GM18907 (cell line): ENCODE measurements at regions not wholly inside any gene's neighbourhood (a gene's known extent, or its start where the extent isn't known, plus 50 kb on each side); places are given as distances from the start of the nearest gene placed in this dataset.
"Not testable (repeated sequence)": the region's sequence is repeated elsewhere in the genome, so short reads cannot be mapped to it uniquely, and the experiment has no call there.

Experiments used
- ATAC-seq: cut with Tn5 transposase; IDR thresholded peaks from one replicate; pipeline ENCODE4 v1.9.1; 2021; ENCODE audit warnings: mild to moderate bottlenecking, moderate library complexity; ENCODE audit not compliant: unreplicated experiment

DNA sequence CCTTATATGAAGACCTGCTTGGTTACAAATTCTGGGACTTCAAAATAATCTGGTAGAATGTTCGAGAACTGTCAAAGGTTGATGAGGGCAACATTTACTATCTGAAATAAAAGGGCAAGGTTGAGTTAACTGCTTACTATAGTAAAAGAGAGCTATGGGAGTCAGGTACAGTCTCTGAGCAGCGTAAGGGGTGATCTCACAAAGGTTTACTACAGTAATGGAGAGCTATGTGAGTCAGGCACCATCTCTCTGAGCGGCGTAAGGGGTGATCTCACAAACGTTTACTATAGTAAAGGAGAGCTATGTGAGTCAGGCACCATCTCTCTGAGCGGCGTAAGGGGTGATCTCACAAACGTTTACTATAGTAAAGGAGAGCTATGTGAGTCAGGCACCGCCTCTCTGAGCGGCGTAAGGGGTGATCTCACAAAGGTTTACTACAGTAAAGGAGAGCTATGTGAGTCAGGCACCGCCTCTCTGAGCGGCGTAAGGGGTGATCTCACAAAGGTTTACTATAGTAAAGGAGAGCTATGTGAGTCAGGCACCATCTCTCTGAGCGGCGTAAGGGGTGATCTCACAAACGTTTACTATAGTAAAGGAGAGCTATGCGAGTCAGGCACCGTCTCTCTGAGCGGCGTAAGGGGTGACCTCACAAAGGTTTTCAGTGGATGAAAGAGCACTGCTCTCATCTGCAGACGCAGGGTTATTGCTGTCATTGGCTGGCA lies 439.6 kb upstream of the B3GAT1 start:
- ATAC-seq, result not testable (repeated sequence)

DNA sequence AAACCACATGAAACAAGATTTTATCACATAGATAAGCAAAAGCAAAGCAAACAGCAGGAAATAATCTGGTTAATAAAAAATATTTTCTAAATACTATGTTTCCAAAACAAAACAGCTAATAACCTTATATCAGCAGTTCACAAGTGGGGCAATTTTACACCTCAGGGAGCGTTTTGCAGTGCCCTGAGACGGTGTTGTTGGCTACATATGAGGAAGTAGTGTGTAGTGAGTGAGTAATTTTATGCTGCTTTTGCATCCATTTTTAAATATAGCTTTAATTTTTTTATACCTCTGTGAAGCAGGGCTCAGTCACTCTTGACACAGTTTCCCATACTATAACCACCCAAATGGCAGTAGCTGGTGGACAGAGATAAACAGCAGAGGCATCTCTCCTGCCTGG lies 438.5 kb upstream of the B3GAT1 start:
- ATAC-seq, result no peak

GRCh38 chr11:134849833-134850232 lies 437.8 kb upstream of the B3GAT1 start:
- ATAC-seq, result no peak

DNA sequence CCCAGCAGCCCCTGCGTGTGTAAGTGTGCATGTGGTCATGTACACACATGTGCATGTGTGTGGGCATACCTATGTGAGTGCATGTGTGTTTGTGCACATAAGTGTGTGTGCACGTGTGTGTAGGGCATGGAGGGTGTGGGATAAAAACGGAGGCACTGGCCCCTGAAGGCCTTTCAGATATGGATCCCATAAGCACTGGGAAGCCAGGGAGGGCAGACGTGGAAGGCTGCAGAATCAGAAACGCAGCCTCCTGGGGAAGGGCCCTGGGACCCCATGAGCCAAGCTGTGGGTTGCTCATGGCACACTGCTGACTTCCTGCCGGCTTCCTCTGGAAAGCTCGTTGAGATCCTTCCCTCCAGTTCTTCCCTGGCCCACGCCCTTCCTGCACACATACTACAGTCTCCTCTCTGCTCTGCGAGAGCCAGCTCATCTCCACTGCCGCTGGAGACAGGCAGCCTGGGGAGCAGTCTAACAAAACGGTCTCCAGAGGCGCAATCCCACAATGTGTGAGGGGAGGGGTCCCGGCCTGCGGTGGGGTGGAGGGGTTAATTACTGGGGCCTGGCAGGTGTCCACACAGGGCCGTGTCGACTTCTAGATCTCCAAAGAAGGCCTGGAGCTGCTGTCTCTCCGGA lies 435.2 kb upstream of the B3GAT1 start:
- ATAC-seq, result no peak

GRCh38 chr11:134846328-134847082 lies 434.5 kb upstream of the B3GAT1 start:
- no peak for ATAC-seq

GRCh38 chr11:134845474-134846327 lies 433.7 kb upstream of the B3GAT1 start:
- ATAC-seq, result no peak

DNA sequence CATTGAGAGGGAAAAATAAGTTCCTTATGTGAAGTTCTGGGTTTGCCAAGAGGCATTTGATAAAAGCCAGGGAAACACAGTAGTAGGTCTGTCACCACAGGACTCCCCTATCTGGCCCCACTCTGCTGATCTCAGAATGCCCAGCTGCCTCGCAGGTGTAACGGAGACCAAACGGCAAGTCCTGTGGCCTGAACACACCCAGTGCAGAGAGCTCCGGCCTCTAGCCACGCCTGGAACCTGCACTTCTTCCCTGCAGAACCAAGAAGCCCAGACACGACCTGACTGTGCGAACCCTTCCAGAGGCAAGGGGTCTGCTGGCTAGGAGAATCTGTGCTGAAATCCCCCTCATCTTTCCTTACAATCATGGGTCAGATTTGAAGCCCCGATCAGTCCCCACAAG lies 432.8 kb upstream of the B3GAT1 start:
- ATAC-seq, result no peak

DNA sequence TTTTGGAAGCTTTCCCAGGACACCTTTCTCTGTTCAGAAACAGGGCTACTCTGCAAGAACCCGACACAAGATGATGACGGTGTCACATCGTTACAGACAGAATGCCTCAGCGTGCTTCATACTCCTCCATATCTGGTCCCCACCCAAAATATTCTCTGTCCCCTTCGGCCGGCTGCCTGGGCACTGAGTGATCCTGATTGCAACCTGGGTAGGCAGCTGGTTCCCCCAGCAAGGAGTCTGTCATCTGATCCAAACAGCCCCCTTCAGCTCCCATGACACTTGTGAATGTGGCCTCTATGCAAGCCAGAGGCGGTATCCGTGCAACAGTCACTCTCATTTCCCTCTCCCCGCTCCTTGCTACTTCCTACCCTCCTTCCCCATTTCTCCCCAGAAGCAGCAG lies 431.7 kb upstream of the B3GAT1 start:
- no peak for ATAC-seq

DNA sequence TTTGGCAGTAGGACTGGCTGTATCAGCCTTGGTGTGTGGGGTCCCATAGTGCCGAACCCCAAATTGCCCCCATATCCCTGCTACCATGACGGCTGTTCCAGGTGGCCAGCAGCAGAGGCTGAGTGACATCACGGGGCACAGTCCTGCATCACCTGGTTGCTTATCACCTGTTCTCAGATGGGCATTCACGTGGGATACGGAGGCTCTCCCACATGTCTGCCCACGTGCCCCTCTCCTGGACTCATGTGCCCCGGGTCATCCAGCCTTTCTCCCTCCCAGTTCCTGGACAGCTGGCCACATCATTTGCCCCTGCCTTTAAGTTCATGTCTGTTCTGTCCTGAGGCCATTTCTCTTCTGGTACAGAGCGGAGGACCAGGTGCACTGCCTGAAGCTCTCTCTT lies 431.0 kb upstream of the B3GAT1 start:
- no peak for ATAC-seq

DNA sequence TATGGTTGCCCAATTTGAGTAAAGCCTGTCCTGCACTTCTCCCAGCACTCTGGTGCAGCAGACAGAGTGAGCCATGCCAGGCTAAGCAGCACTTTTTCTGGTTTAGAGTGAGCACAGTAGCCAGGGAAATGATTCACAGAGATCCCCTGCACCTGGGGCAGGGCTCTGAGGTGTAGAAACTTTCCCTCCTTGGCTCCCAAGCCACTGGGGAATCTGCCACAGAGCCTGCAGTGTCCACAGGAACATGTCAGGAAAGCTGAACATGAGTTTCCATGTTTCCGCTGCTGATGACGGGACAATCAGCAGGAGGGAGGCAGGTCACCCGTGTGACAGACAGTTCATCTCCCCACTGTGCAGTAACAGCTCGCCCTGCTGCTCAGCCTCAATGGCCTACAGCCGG lies 429.9 kb upstream of the B3GAT1 start:
- no peak for ATAC-seq

- ATAC-seq, result no peak
Observed at GRCh38 chr11:134841411-134841810, 429.4 kb upstream of the B3GAT1 start.

GRCh38 chr11:134840945-134841344 lies 428.9 kb upstream of the B3GAT1 start:
- ATAC-seq, result no peak

- ATAC-seq, result not testable (repeated sequence)
Observed at GRCh38 chr11:134840165-134840564, 428.1 kb upstream of the B3GAT1 start.

- no peak for ATAC-seq
Observed at GRCh38 chr11:134838708-134839107, 426.7 kb upstream of the B3GAT1 start.

GRCh38 chr11:134837887-134838232 lies 425.8 kb upstream of the B3GAT1 start:
- no peak for ATAC-seq

DNA sequence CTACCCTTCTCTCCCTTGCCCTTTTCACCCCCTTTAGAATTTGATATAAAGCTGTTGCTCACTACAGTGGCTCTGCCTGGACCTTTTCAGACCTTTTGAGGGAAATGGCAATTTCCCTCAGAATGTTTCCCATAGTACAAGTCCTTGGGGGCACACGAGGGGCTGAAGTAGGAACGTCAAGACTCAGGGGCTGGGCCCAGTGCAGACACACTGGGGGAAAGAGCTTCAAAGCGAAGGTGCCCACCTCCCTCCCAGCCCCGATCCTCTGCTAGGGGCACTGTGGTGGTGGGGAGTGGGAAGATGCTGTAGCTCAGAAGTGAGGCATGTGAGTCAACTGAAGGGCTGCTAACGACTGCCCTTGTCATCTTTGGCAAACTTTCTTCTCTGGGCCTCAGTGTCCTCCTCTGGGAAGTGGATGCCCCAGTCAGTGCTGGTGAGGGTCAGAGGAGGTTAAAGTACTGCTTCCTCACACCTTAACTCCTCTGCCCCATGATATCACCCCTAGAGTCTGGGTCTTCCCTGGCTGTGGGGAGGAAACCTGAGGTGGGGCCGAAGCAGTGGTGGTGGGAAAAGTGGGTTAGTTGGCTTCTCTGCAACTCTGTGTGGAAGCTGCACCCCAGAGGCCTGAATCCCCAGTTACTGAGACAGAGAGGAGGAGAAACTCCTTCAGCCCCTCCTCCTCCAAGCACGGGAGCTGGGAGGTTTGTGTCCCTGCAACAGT lies 425.3 kb upstream of the B3GAT1 start:
- ATAC-seq, result no peak

DNA sequence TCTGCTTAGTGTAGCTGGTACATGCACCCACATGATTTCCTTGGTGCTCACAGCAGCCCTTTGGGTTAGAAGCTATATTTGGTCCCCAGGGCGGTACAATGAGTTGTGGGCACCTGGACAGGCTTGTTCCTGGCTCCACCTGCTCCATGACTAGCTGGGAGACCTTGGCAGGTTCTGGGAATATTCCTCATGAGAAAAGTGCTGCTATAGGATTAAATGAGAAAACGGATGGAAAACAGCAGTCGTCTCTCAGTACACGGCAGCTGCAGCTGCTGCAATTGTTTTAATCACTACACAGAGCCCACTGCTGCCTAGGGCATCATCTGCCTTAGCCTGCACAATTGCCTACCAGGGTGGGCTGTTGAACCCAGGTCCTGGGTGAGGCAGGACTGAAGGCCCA lies 424.5 kb upstream of the B3GAT1 start:
- no peak for ATAC-seq

- no peak for ATAC-seq
Observed at GRCh38 chr11:134835561-134835960, 423.5 kb upstream of the B3GAT1 start.

- ATAC-seq, result no peak
Observed at GRCh38 chr11:134830312-134830711, 418.3 kb upstream of the B3GAT1 start.

GRCh38 chr11:134823970-134824369 lies 411.9 kb upstream of the B3GAT1 start:
- no peak for ATAC-seq

- no peak for ATAC-seq
Observed at GRCh38 chr11:134822897-134823296, 410.9 kb upstream of the B3GAT1 start.
